Left ventricle myocardium inferior (tissue), 1 donor: ENCODE measurements at regions not wholly inside any gene's neighbourhood (a gene's known extent, or its start where the extent isn't known, plus 50 kb on each side); places are given as distances from the start of the nearest gene placed in this dataset.

Experiments
- DNase-seq: peaks from one replicate; pipeline ENCODE4 v3.0.0-alpha.2; 2020
- H3K27ac ChIP-seq: fragments of 200-600 bp; replicated peaks from 2 replicates; pipeline ENCODE4 v1.8.0; 2021
- H3K27me3 ChIP-seq: fragments of 200-600 bp; 2 replicates; pipeline ENCODE4 v1.8.0; 2021; ENCODE audit warnings: low read depth
- H3K36me3 ChIP-seq: fragments of 200-600 bp; 2 replicates; pipeline ENCODE4 v1.8.0; 2021
- H3K4me1 ChIP-seq: fragments of 200-600 bp; 2 replicates; pipeline ENCODE4 v1.8.0; 2021
- H3K4me3 ChIP-seq: fragments of 200-600 bp; 2 replicates; pipeline ENCODE4 v1.8.0; 2021; ENCODE audit warnings: mild to moderate bottlenecking, moderate library complexity
- H3K9me3 ChIP-seq: fragments of 200-600 bp; replicated peaks from 2 replicates; pipeline ENCODE4 v1.8.0; 2021
- intact Hi-C: fragments of 100-400 bp; cut with micrococcal nuclease; formaldehyde crosslinking; loops from one replicate; pipeline ENCODE4 v1.11.0; 2022
- TF ChIP-seq, protein P1 (sequence below): fragments of 200-600 bp; IDR thresholded peaks from 2 replicates; pipeline ENCODE4 v1.8.0; 2021; ENCODE audit warnings: antibody characterized with exemption, mild to moderate bottlenecking, borderline replicate concordance
- donor health status: DM: no; HTN: yes; CAD: no; lungs with severe emphysema.

DNA sequence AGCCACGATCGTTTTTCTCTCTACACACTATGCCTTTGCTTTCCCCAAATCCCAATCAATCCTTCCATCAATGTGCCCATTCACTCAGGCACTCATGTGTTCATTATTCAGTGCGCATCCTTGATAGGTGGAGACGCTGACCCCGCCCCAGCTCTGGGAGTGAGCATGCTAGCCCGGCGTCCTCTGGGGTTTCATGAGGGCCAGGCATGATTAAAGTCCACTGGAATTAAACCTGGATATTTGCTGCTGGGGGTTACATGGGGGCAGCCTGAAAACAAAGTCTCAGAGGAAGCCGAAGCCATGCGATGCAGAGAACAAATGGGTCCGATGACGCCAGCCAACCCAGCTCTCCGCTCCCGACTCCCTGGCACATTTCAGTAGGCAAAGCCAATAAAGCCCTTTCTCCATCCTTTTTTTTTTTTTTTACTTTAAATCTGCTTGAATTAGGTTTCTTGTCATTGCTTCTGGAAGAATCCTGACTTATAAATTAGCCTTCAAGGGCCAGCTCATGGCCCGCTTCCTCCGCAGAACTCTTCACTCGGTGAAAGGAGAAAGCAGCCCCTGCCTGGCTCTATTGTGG lies 316.4 kb upstream of the ID2 start:
- DNase-seq = no peak
- H3K4me1 ChIP-seq = no peaks in the 10 kb centered on the region
- TF ChIP-seq, protein P1, sequence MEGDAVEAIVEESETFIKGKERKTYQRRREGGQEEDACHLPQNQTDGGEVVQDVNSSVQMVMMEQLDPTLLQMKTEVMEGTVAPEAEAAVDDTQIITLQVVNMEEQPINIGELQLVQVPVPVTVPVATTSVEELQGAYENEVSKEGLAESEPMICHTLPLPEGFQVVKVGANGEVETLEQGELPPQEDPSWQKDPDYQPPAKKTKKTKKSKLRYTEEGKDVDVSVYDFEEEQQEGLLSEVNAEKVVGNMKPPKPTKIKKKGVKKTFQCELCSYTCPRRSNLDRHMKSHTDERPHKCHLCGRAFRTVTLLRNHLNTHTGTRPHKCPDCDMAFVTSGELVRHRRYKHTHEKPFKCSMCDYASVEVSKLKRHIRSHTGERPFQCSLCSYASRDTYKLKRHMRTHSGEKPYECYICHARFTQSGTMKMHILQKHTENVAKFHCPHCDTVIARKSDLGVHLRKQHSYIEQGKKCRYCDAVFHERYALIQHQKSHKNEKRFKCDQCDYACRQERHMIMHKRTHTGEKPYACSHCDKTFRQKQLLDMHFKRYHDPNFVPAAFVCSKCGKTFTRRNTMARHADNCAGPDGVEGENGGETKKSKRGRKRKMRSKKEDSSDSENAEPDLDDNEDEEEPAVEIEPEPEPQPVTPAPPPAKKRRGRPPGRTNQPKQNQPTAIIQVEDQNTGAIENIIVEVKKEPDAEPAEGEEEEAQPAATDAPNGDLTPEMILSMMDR = no peak

DNA sequence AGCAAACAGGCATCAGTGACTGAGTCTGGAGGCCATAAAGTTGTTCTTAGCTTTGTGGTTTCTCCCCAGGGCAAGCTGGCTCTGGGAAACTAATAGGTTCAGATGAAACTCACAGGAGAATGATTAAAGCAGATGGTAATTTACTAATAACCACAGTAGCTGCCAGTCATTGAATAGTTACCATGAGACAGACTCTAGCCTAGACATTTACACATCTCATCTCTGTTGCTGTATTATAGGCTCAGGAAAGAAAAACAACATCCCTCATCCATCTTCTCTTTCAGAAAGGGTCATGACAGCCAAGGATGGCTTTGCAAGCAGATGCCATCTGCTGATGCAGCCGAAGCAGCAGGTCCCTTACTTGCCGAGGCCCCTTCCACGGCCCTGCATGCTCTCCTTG lies 314.0 kb upstream of the ID2 start:
- H3K4me3 ChIP-seq = no peak overlapping the region
- intact Hi-C loops = no loop called here
- no peak for DNase-seq
- no peaks in the 10 kb centered on the region for H3K36me3 ChIP-seq
- no peaks in the 10 kb centered on the region for H3K27me3 ChIP-seq
- H3K27ac ChIP-seq = no peak overlapping the region
- H3K9me3 ChIP-seq = no peaks in the 10 kb centered on the region
- no peaks in the 10 kb centered on the region for H3K4me1 ChIP-seq
- TF ChIP-seq, protein P1 = no peak

More for the DNA sequence above, 316.4 kb upstream of the ID2 start:
- Histone ChIP-seq H3K4me3 (no peak overlapping the region), H3K27me3 (no peaks in the 10 kb centered on the region), H3K27ac (no peak overlapping the region), H3K36me3 (no peaks in the 10 kb centered on the region), H3K9me3 (no peaks in the 10 kb centered on the region)
- intact Hi-C loops = no loop called here

DNA sequence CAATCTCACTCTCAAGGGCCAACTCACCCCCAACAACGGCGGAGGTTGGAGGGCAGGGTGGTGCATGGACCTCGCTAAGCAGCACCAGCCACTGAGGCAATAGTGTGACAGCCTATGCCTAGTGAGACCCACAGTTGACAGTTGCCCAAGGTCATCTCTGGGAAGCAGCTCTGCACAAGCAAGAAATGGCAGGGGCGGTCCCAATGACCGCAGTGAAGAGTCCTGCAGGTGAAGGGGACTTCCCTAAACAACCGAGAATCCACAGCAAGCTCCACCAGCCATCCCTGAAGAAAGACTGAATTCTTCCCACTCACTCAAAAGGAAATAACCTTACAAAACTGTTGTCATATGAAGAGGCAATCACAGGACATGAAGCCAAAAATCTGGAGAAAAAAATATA lies 313.4 kb upstream of the ID2 start:
- H3K36me3 ChIP-seq = no peaks in the 10 kb centered on the region
- TF ChIP-seq, protein P1 = no peak
- no peak for DNase-seq
- H3K4me3 ChIP-seq = no peak overlapping the region
- peaks cover 6% of the 10 kb centered on the region for H3K9me3 ChIP-seq
- H3K27ac ChIP-seq = no peak overlapping the region
- intact Hi-C loops = no loop called here
- no peaks in the 10 kb centered on the region for H3K4me1 ChIP-seq
- no peaks in the 10 kb centered on the region for H3K27me3 ChIP-seq

DNA sequence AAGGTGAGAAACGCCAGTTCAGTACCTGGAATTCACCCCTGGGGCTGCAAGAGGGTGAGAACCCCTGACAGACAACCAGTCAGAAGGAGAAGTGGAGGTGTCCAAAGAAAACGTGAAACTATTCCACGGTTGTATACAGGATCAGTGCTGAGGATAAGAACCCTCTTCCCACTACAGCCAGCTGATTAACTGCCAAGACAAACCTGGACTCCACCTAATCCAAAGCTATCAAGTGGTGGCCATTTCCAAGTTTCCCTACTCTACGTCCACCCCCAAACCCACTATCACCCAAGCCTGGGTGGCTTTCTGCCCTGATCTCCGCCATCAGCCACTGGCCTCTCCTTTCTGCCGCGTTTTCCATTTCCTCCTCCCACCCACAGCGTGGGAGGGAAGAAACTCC lies 312.3 kb upstream of the ID2 start:
- no peak overlapping the region for H3K4me3 ChIP-seq
- peaks cover 10% of the 10 kb centered on the region for H3K9me3 ChIP-seq
- no peak for DNase-seq
- intact Hi-C loops = no loop called here
- H3K4me1 ChIP-seq = no peaks in the 10 kb centered on the region
- no peaks in the 10 kb centered on the region for H3K36me3 ChIP-seq
- H3K27me3 ChIP-seq = no peaks in the 10 kb centered on the region
- no peak overlapping the region for H3K27ac ChIP-seq
- TF ChIP-seq, protein P1 = no peak

DNA sequence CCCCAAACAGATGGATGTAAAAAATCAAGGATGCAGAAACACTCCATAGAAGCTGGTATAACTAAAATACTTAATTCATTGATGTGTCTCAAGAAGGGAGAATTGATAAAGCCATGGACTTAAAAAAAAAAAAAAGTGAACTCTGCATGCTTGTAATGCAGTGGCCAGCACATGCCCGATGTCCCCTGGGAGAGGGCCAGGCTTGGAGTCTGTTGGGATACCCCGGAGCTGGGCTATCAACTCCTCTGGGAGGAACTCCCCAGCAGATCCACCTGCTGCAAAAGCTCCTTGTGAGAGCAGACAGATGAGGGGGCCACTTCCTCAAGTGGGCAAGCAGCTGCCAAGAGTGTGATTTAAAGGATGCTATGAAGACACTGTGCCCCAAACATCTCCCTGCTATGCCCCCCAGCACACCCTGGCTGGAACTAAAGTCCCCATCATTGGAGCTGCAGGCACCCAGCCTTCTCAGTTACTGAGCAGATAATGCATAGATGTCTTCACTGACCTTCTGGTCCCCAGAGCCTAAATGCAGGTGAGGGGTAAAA lies 311.5 kb upstream of the ID2 start:
- Histone ChIP-seq H3K9me3 (peaks cover 10% of the 10 kb centered on the region), H3K36me3 (no peaks in the 10 kb centered on the region), H3K27me3 (no peaks in the 10 kb centered on the region), H3K4me3 (no peak overlapping the region), H3K4me1 (no peaks in the 10 kb centered on the region), H3K27ac (no peak overlapping the region)
- no peak for DNase-seq
- intact Hi-C loops = no loop called here
- TF ChIP-seq, protein P1 = no peak
